ENCODE measurements at regions not wholly inside any gene's neighbourhood (a gene's known extent, or its start where the extent isn't known, plus 50 kb on each side); places are given as distances from the start of the nearest gene placed in this dataset.

DNA sequence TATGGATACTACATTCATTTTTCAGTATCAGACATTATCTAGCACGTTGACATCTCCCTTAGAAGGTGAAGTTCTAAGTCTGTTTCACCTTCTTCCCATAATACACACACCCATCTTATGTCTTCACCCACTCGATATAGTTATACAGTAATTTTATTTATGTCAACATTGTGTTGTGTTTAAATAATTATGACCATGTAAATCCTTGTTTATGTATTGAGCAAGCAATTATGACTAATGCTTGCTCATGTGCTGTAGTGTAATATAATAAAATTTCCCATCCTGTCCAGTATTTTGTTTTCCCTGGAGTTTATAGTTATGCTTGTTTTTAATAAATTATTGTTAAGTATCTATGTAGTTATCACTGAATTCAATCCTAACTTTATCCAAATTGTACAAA lies 163.2 kb downstream of the MTX2 start:
- DNase-seq (ENCODE audit: low read depth) = no peak
- Histone ChIP-seq H3K36me3 (ENCODE audit: control insufficient read depth, insufficient read depth, low read length) (no peaks in the 10 kb centered on the region), H3K4me3 (ENCODE audit: low read depth, low read length) (no peak overlapping the region), H3K27me3 (ENCODE audit: control insufficient read depth, insufficient read depth, low read length) (no peaks in the 10 kb centered on the region)
- TF ChIP-seq, protein P1, sequence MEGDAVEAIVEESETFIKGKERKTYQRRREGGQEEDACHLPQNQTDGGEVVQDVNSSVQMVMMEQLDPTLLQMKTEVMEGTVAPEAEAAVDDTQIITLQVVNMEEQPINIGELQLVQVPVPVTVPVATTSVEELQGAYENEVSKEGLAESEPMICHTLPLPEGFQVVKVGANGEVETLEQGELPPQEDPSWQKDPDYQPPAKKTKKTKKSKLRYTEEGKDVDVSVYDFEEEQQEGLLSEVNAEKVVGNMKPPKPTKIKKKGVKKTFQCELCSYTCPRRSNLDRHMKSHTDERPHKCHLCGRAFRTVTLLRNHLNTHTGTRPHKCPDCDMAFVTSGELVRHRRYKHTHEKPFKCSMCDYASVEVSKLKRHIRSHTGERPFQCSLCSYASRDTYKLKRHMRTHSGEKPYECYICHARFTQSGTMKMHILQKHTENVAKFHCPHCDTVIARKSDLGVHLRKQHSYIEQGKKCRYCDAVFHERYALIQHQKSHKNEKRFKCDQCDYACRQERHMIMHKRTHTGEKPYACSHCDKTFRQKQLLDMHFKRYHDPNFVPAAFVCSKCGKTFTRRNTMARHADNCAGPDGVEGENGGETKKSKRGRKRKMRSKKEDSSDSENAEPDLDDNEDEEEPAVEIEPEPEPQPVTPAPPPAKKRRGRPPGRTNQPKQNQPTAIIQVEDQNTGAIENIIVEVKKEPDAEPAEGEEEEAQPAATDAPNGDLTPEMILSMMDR (IDR thresholded peaks at IDR 0.05; ENCODE audit: insufficient read depth, low read length, poor library complexity, severe bottlenecking) = no peak

DNA sequence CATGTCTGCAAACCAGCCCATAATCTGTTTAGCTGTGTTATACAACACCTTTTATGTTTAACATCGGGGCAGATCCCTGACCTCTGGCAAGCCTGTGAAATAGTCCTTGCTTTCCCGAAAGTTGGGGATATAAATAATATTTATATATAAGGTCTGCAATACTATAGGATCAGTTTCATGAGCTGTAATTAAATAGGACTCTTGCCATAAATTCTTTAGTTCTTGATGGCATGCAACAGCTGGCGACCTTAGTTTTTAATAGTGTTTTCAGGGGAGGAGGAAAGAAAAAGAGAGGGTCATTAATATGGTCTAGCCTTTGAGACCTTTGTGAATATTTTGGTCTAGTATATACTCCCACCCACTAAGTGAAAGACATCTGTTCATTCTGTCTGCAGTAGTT lies 166.5 kb downstream of the MTX2 start:
- Histone ChIP-seq H3K4me3 (ENCODE audit: low read depth, low read length) (no peak overlapping the region), H3K36me3 (ENCODE audit: control insufficient read depth, insufficient read depth, low read length) (no peaks in the 10 kb centered on the region), H3K27me3 (ENCODE audit: control insufficient read depth, insufficient read depth, low read length) (no peaks in the 10 kb centered on the region)
- no peak for DNase-seq (ENCODE audit: low read depth)
- TF ChIP-seq, protein P1 (IDR thresholded peaks at IDR 0.05; ENCODE audit: insufficient read depth, low read length, poor library complexity, severe bottlenecking) = no peak

DNA sequence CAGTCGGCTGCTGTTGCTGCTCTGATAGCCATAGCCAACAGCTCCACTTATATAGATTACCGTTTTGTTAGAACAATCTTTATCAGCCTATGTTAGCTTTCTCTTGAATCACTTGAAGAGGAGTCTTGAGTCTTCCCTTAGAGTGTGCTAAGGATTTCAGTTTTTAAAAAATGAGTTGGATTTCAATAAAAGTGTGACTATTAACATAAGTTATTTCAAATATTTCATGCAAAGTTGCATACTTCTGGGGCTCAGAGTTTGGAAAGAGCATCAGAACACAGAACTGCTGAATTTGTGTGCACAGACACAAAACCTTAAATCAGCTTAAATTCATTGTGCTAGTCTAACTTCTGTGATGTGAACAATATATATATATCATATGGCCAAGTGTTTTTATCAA lies 174.7 kb downstream of the MTX2 start:
- TF ChIP-seq, protein P1 (IDR thresholded peaks at IDR 0.05; ENCODE audit: insufficient read depth, low read length, poor library complexity, severe bottlenecking) = no peak
- no peak overlapping the region for H3K4me3 ChIP-seq (ENCODE audit: low read depth, low read length)
- H3K27me3 ChIP-seq (ENCODE audit: control insufficient read depth, insufficient read depth, low read length) = no peaks in the 10 kb centered on the region
- H3K36me3 ChIP-seq (ENCODE audit: control insufficient read depth, insufficient read depth, low read length) = no peaks in the 10 kb centered on the region
- no peak for DNase-seq (ENCODE audit: low read depth)

DNA sequence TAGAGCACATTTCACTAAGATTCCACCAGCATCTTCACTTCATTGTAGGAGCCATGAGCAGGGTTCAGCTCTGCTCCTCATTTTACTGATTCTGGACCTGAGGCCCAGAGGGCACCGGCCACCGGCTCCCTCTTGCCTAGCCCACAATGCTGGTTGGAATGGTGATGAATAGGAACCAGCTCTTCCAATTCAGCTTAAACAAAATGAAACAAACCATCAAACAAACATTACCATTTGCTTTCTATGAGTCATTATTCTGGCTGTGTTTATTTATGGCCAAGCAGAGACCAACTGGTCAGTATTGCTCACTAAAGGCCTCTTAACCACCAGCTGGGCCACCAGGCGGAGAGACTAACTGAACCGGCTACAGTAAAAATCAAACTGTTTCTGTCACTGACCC lies 176.7 kb downstream of the MTX2 start:
- TF ChIP-seq, protein P1 (IDR thresholded peaks at IDR 0.05; ENCODE audit: insufficient read depth, low read length, poor library complexity, severe bottlenecking) = no peak
- peak; percentile 29 for DNase-seq (ENCODE audit: low read depth)

DNA sequence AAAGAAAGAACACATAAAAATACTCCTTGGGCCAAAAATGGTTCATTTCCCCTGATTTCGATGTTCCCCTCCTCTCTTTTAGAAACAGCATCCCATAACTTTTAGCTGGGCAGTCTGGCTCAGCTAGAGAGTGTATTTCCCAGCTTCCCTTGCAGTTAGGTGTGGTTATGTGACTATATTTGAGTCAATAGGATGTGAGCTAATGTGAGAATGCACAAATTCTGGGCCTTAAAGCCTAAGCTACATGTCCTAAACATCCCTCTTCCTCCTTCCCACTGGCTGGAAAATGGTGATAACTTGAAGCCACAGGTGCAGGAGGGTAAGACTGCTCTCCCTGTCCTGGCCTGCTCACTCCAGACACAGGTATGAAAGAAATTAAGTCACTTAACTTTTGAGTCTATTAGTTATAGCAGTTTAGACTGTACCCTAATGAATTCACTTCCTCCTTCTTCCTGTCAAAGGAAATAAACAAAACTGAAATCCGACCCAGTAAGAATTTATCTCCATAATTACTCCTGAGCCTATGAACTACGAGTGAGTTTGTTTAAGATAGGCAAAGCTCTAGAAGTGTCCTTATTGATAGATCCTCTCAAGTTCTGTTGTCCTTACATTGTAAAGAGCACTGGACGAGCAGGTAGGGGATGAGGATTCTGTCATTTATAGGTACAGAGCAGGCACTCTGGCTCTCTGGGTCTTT lies 177.6 kb downstream of the MTX2 start:
- Histone ChIP-seq H3K4me3 (ENCODE audit: low read depth, low read length) (no peak overlapping the region), H3K36me3 (ENCODE audit: control insufficient read depth, insufficient read depth, low read length) (no peaks in the 10 kb centered on the region), H3K27me3 (ENCODE audit: control insufficient read depth, insufficient read depth, low read length) (no peaks in the 10 kb centered on the region)
- TF ChIP-seq, protein P1 (IDR thresholded peaks at IDR 0.05; ENCODE audit: insufficient read depth, low read length, poor library complexity, severe bottlenecking) = no peak
- DNase-seq (ENCODE audit: low read depth) = no peak

More for the DNA sequence above, 176.7 kb downstream of the MTX2 start:
- no peaks in the 10 kb centered on the region for H3K36me3 ChIP-seq (ENCODE audit: control insufficient read depth, insufficient read depth, low read length)
- no peak overlapping the region for H3K4me3 ChIP-seq (ENCODE audit: low read depth, low read length)
- H3K27me3 ChIP-seq (ENCODE audit: control insufficient read depth, insufficient read depth, low read length) = no peaks in the 10 kb centered on the region

DNA sequence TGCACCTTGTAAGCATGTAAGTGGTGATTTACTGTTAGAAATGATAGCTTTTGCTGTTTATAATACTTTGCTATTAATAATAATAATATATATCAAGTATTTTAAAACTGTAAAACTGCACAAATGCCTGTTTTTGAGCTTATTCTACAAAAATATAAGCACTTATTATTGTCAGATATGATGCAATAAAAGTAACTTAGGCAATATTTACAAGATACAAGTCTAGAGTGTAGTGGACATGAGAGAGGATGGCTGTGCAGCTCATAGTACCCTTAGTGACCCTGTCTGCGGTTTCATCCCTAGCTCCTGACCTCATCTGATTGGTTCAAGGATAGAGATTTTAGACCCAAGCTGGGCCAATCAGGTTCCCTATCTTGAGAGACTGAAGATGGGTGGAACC lies 178.4 kb downstream of the MTX2 start:
- TF ChIP-seq, protein P1 (IDR thresholded peaks at IDR 0.05; ENCODE audit: insufficient read depth, low read length, poor library complexity, severe bottlenecking) = no peak
- H3K4me3 ChIP-seq (ENCODE audit: low read depth, low read length) = no peak overlapping the region
- no peak for DNase-seq (ENCODE audit: low read depth)
- no peaks in the 10 kb centered on the region for H3K36me3 ChIP-seq (ENCODE audit: control insufficient read depth, insufficient read depth, low read length)
- H3K27me3 ChIP-seq (ENCODE audit: control insufficient read depth, insufficient read depth, low read length) = no peaks in the 10 kb centered on the region
